GM12891 (cell line): ENCODE measurements at regions not wholly inside any gene's neighbourhood (a gene's known extent, or its start where the extent isn't known, plus 50 kb on each side); places are given as distances from the start of the nearest gene placed in this dataset.

Experiments used
- PAX5 ChIP-seq: IDR thresholded peaks from 2 replicates; pipeline ENCODE4 v1.6.1; 2011; ENCODE audit warnings: low read length, moderate library complexity, mild to moderate bottlenecking; ENCODE audit not compliant: insufficient read depth, severe bottlenecking
- POLR2A ChIP-seq: IDR thresholded peaks from 2 replicates; pipeline ENCODE4 v1.6.1; 2011; ENCODE audit warnings: low read depth, low read length, control low read depth
- POLR2AphosphoS5 ChIP-seq: IDR thresholded peaks from 2 replicates; pipeline ENCODE4 v1.6.1; 2011; ENCODE audit warnings: low read depth, low read length, control low read depth
- TAF1 ChIP-seq: IDR thresholded peaks from 2 replicates; pipeline ENCODE4 v1.6.1; 2011; ENCODE audit warnings: low read depth, low read length, control low read depth

GRCh38 chr11:91373497-91373896, 851.1 kb upstream of the FAT3 start:
- no peak for TF ChIP-seq POLR2AphosphoS5
- TF ChIP-seq POLR2A = no peak
- no peak for TF ChIP-seq PAX5
- no peak for TF ChIP-seq TAF1
